Spleen (tissue), 11 donors: ENCODE measurements at regions not wholly inside any gene's neighbourhood (a gene's known extent, or its start where the extent isn't known, plus 50 kb on each side); places are given as distances from the start of the nearest gene placed in this dataset.

Source experiments
- DNase-seq: peaks from one replicate; pipeline ENCODE4 v3.0.0-alpha.2; 2020
- H3K27ac ChIP-seq, 8 donors: fragments of 200-600 bp; sonication (generic) in 7 of 8; 1 replicate in 4 of 8; 2 replicates in 4 of 8; pipeline versions ENCODE4 v1.5.0 to v1.8.0; 2016 to 2021; ENCODE audit warnings: inconsistent platforms in 4 of 8, mild to moderate bottlenecking in 4 of 8, moderate library complexity in 1 of 8
- H3K27me3 ChIP-seq, 7 donors: fragments of 200-600 bp; sonication (generic) in 6 of 7; replicated peaks in 1 of 7; 1 replicate in 4 of 7; 2 replicates in 3 of 7; pipeline versions ENCODE4 v1.5.0 to v1.8.0; 2016 to 2021; ENCODE audit warnings: inconsistent platforms in 3 of 7, mild to moderate bottlenecking in 1 of 7
- H3K36me3 ChIP-seq, 6 donors: fragments of 200-600 bp; sonication (generic) in 5 of 6; 1 replicate in 4 of 6; 2 replicates in 2 of 6; pipeline versions ENCODE4 v1.5.0 to v1.8.0; 2016 to 2021; ENCODE audit warnings: inconsistent platforms in 2 of 6
- H3K4me1 ChIP-seq, 6 donors: fragments of 200-600 bp; sonication (generic) in 5 of 6; 1 replicate in 3 of 6; 2 replicates in 3 of 6; pipeline versions ENCODE4 v1.5.0 to v1.8.0; 2016 to 2021; ENCODE audit warnings: inconsistent platforms in 3 of 6
- H3K4me3 ChIP-seq, 8 donors: fragments of 200-600 bp; sonication (generic) in 7 of 8; 1 replicate in 4 of 8; 2 replicates in 4 of 8; pipeline versions ENCODE4 v1.5.0 to v1.8.0; 2016 to 2021; ENCODE audit warnings: inconsistent platforms in 4 of 8, mild to moderate bottlenecking in 4 of 8, moderate library complexity in 2 of 8
- H3K9me3 ChIP-seq, 8 donors: fragments of 200-600 bp; sonication (generic) in 7 of 8; 1 replicate in 4 of 8; 2 replicates in 4 of 8; pipeline versions ENCODE4 v1.5.0 to v1.8.0; 2016 to 2021; ENCODE audit warnings: inconsistent platforms in 4 of 8
- POLR2A ChIP-seq, 3 donors: fragments of 450-650 bp; IDR thresholded peaks; one replicate each; pipeline ENCODE4 v1.5.1; 2017; ENCODE audit warnings: antibody characterized with exemption in 3 of 3, mild to moderate bottlenecking in 1 of 3
- POLR2AphosphoS5 ChIP-seq, 3 donors: sonication (generic); formaldehyde crosslinking; IDR thresholded peaks; one replicate each; pipeline ENCODE4 v1.5.1; 2017; ENCODE audit warnings: antibody characterized with exemption in 3 of 3
- WGBS, 5 donors: extraction: QIAGEN DNeasy Blood & Tissue Kit in 3 of 5; methylation state at CpG; one replicate each; pipeline versions ENCODE4 v1.1.5 to v1.1.7; 2013 to 2018; 5-methylcytosine and 5-hydroxymethylcytosine counted together
- intact Hi-C: fragments of 100-400 bp; cut with DNase I; formaldehyde crosslinking; loops from one replicate; pipeline ENCODE4 v1.15.0; 2023; ENCODE audit warnings: low total_unique reads
- TF ChIP-seq, protein P1 (sequence below), 11 experiments: fragments of 200-600 bp in 7 of 11; fragments of 450-650 bp in 4 of 11; sonication (generic) in 4 of 11; IDR thresholded peaks in 8 of 11; conservative IDR thresholded peaks in 3 of 11; 1 replicate in 7 of 11; 2 replicates in 4 of 11; pipeline versions ENCODE4 v1.4.0 to v1.8.0; 2016 to 2021; ENCODE audit warnings: antibody characterized with exemption in 11 of 11, inconsistent platforms in 4 of 11, mild to moderate bottlenecking in 1 of 11
- donor health status: healthy with polysubstance abuse.
- donor health status: DM: no; HTN: no; CAD: no; lungs with moderate emphysema.
- donor health status: DM: no; HTN: no; CAD: no.
- donor health status: Bipolar disorder and iron deficiency.
- donor health status: healthy.
- donor health status: DM: no; HTN: no; CAD: no.
- donor health status: DM: yes; HTN: yes; CAD: no.

DNA sequence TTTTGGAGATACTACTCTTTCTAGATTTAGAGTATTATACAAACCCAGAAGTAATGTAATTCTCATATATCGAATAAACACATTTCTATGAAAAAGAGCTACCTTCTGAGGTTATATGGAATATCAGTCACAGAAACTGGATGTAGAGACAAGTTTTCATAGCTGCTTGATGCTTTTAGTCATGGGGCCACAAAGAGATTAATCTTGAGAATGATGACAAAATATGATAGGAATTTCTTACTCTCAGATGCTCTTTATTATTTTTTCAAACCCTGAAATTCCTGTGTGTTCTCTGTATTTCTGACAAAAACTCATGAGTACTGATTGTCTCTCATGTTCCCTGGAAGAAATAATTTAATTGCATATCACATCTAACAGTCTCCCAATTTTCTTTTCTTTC, 662.5 kb downstream of the RAPGEF2 start:
- intact Hi-C loops = no loop called here
- WGBS, 5 donors = 91 to 98% (median 93%) methylated on average over 1 of the region's 1 CpG
- DNase-seq = no peak
- Histone ChIP-seq H3K9me3 (no peaks in the 10 kb centered on the region), H3K36me3 (no peaks in the 10 kb centered on the region), H3K27ac (no peak overlapping the region), H3K27me3 (no peaks in the 10 kb centered on the region), H3K4me3 (no peak overlapping the region), H3K4me1 (no peaks in the 10 kb centered on the region)
- no peak for TF ChIP-seq POLR2A (IDR thresholded peaks at IDR 0.05)
- TF ChIP-seq POLR2AphosphoS5 (IDR thresholded peaks at IDR 0.05) = no peak
- TF ChIP-seq, protein P1, sequence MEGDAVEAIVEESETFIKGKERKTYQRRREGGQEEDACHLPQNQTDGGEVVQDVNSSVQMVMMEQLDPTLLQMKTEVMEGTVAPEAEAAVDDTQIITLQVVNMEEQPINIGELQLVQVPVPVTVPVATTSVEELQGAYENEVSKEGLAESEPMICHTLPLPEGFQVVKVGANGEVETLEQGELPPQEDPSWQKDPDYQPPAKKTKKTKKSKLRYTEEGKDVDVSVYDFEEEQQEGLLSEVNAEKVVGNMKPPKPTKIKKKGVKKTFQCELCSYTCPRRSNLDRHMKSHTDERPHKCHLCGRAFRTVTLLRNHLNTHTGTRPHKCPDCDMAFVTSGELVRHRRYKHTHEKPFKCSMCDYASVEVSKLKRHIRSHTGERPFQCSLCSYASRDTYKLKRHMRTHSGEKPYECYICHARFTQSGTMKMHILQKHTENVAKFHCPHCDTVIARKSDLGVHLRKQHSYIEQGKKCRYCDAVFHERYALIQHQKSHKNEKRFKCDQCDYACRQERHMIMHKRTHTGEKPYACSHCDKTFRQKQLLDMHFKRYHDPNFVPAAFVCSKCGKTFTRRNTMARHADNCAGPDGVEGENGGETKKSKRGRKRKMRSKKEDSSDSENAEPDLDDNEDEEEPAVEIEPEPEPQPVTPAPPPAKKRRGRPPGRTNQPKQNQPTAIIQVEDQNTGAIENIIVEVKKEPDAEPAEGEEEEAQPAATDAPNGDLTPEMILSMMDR (IDR thresholded peaks at IDR 0.05 in 8 of 11, conservative IDR thresholded peaks at IDR 0.05 in 3 of 11) = no peak

DNA sequence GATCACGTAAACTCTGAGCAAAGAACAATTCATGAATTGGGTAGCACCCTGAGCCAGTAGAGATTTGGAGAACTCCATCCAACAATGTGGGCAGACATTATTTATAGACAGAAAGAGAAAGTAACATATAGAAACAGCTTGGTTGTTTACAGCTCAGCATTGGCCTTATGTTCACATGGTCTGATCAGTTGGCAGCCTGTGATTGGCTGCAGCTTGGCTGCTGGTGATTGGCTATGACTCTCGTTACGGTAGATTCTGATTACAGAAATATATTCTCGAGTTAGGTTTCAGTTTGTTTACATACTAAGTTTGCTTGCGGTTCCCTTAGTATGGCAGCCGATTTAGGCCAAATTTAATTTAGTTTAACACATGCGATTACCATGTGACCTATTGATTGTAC, 663.4 kb downstream of the RAPGEF2 start:
- intact Hi-C loops = no loop called here
- 74 to 83% (median 76%) methylated on average over 7 of the region's 7 CpGs for WGBS, 5 donors
- no peak overlapping the region for H3K4me3 ChIP-seq
- H3K9me3 ChIP-seq = no peaks in the 10 kb centered on the region
- H3K27me3 ChIP-seq = no peaks in the 10 kb centered on the region
- TF ChIP-seq POLR2AphosphoS5 (IDR thresholded peaks at IDR 0.05) (no peak), POLR2A (IDR thresholded peaks at IDR 0.05) (no peak)
- TF ChIP-seq, protein P1 (IDR thresholded peaks at IDR 0.05 in 8 of 11, conservative IDR thresholded peaks at IDR 0.05 in 3 of 11) = no peak
- H3K36me3 ChIP-seq = no peaks in the 10 kb centered on the region
- H3K27ac ChIP-seq = no peak overlapping the region
- DNase-seq = no peak
- H3K4me1 ChIP-seq = no peaks in the 10 kb centered on the region

DNA sequence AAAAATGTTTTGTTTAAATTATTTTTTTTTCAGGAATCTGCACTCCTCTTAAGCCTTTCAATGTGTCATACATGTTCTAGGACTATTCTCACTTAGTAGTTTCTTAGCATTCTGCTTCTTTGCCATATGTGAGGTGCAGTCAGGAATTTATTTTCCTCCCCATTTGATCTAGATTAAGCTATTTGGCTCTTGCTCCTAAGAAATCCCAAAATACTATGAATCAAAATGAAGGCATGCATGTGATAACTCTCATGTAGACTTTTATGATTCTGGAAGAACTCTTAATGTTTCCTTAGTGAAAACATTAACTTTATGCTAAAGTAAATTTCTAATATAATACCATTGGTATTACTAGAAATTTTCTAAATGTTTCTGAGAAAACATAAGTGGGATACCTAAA, 664.5 kb downstream of the RAPGEF2 start:
- H3K27me3 ChIP-seq = no peaks in the 10 kb centered on the region
- H3K36me3 ChIP-seq = no peaks in the 10 kb centered on the region
- no peak overlapping the region for H3K27ac ChIP-seq
- peaks cover 0 to under 1% (median 0%) of the 10 kb centered on the region in 8 donors for H3K9me3 ChIP-seq
- no peaks in the 10 kb centered on the region for H3K4me1 ChIP-seq
- TF ChIP-seq POLR2AphosphoS5 (IDR thresholded peaks at IDR 0.05) (no peak), POLR2A (IDR thresholded peaks at IDR 0.05) (no peak)
- TF ChIP-seq, protein P1 (IDR thresholded peaks at IDR 0.05 in 8 of 11, conservative IDR thresholded peaks at IDR 0.05 in 3 of 11) = no peak
- intact Hi-C loops = no loop called here
- no peak for DNase-seq
- H3K4me3 ChIP-seq = no peak overlapping the region

DNA sequence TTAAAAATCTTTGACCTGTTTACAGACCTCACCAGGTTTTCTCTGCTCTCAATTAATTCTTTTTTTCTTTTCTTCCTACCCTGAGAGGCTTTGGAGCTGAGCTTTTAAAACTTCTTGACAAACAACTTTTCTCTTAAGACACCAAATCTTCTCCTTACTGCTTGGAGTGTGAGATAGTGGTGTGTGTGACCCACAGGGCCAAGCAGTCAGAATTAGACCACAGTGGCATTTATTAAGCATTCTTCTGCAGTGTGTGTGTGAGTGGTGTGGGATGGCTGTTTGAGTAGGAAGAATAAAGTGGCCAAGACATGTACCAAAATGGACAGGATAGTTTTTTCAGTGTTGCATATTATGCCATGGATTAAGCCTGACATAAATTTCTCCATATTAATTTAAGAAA, 665.1 kb downstream of the RAPGEF2 start:
- no peak for DNase-seq
- Histone ChIP-seq H3K27me3 (no peaks in the 10 kb centered on the region), H3K9me3 (peaks cover 0 to 4% (median 0%) of the 10 kb centered on the region in 8 donors), H3K27ac (no peak overlapping the region), H3K4me1 (no peaks in the 10 kb centered on the region), H3K36me3 (no peaks in the 10 kb centered on the region), H3K4me3 (no peak overlapping the region)
- intact Hi-C loops = no loop called here
- TF ChIP-seq, protein P1 (IDR thresholded peaks at IDR 0.05 in 8 of 11, conservative IDR thresholded peaks at IDR 0.05 in 3 of 11) = no peak
- TF ChIP-seq POLR2A (IDR thresholded peaks at IDR 0.05) (no peak), POLR2AphosphoS5 (IDR thresholded peaks at IDR 0.05) (no peak)
